OCI-LY3 (cell line): ENCODE measurements at regions not wholly inside any gene's neighbourhood (a gene's known extent, or its start where the extent isn't known, plus 50 kb on each side); places are given as distances from the start of the nearest gene placed in this dataset.
A peak's percentile ranks its signal among the peaks of the same experiment; 100 is the strongest.

Experiments used
- H2AFZ ChIP-seq: fragments of 200-600, 300-600 bp; shearing (Covaris generic); 2 replicates; pipeline ENCODE4 v1.6.0; 2014; ENCODE audit warnings: antibody characterized with exemption, low read depth, low read length
- H3K27ac ChIP-seq: fragments of 200-600, 300-600 bp; sonication (generic); 2 replicates; pipeline ENCODE4 v1.5.1; 2014; ENCODE audit warnings: mild to moderate bottlenecking, low read length, moderate library complexity, mixed read lengths
- H3K27me3 ChIP-seq: fragments of 200-600, 300-600 bp; sonication (generic); 2 replicates; pipeline ENCODE4 v1.6.1; 2014; ENCODE audit warnings: low read depth, low read length, mixed read lengths
- H3K36me3 ChIP-seq: fragments of 200-600, 300-600 bp; sonication (generic); replicated peaks from 2 replicates; pipeline ENCODE3; 2014; ENCODE audit warnings: low read depth, low read length, mixed read lengths
- H3K4me1 ChIP-seq: fragments of 300-600, 200-600 bp; sonication (generic); 2 replicates; pipeline ENCODE4 v1.6.1; 2014; ENCODE audit warnings: low read length, mixed read lengths
- H3K4me2 ChIP-seq: fragments of 200-600, 300-600 bp; sonication (generic); 2 replicates; pipeline ENCODE4 v1.6.1; 2014; ENCODE audit warnings: low read length, mixed read lengths
- H3K4me3 ChIP-seq: fragments of 300-600, 200-600 bp; sonication (generic); 2 replicates; pipeline ENCODE4 v1.5.1; 2014; ENCODE audit warnings: antibody characterized with exemption, mild to moderate bottlenecking, low read length, moderate library complexity
- H3K79me2 ChIP-seq: fragments of 300-600, 200-600 bp; shearing (Covaris generic); 2 replicates; pipeline ENCODE4 v1.6.1; 2014; ENCODE audit warnings: mild to moderate bottlenecking, low read length, mixed read lengths
- H3K9ac ChIP-seq: fragments of 300-600, 200-600 bp; shearing (Covaris generic); 2 replicates; pipeline ENCODE4 v1.6.0; 2014; ENCODE audit warnings: mild to moderate bottlenecking, low read length, moderate library complexity
- H3K9me3 ChIP-seq: fragments of 200-600, 300-600 bp; shearing (Covaris generic); 2 replicates; pipeline ENCODE4 v1.6.1; 2014; ENCODE audit warnings: low read length, mixed read lengths; ENCODE audit not compliant: insufficient read depth
- H4K20me1 ChIP-seq: fragments of 200-600, 300-600 bp; sonication (generic); 2 replicates; pipeline ENCODE4 v1.6.1; 2016; ENCODE audit warnings: low read length, mixed read lengths; ENCODE audit not compliant: insufficient read depth
- CTCF ChIP-seq: fragments of 200-600, 300-600 bp; sonication (generic); IDR thresholded peaks from 2 replicates; pipeline ENCODE4 v1.5.1; 2014; ENCODE audit warnings: antibody characterized with exemption, low read length, low read depth
- EZH2phosphoT487 ChIP-seq: fragments of 200-600 bp; shearing (Covaris generic); IDR thresholded peaks from 2 replicates; pipeline ENCODE4 v1.6.1; 2018; ENCODE audit warnings: antibody characterized with exemption, mixed run types, low read depth

DNA sequence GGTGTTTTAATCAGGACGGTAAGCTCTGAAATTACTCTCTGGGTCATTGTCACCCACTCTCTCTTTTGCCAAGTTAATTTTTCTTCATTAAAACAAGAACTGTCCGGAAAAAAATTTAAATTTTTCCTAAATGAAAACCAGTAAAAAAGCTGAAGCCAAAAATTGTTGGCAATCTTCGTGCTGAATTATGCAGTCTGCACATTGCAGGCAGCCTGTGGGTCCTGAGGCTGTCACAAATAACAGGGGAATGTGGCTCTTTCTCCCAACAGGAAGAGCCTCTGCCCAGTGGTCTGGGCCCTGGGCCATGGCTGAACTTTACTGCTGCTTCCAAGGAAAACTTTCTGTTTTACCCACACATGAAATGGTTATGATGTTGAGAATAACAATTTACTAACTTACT, 153.9 kb upstream of the SPAG17 start:
- Histone ChIP-seq H2AFZ (no peak overlapping the region), H3K36me3 (no peaks in the 10 kb centered on the region), H3K79me2 (no peaks in the 10 kb centered on the region), H3K4me2 (no peak overlapping the region), H3K27me3 (no peaks in the 10 kb centered on the region), H3K9me3 (no peaks in the 10 kb centered on the region), H3K4me1 (peaks cover 32% of the 10 kb centered on the region), H4K20me1 (no peaks in the 10 kb centered on the region), H3K9ac (no peak overlapping the region), H3K27ac (no peak overlapping the region), H3K4me3 (no peak overlapping the region)
- TF ChIP-seq CTCF: no peak
- no peak for TF ChIP-seq EZH2phosphoT487

DNA sequence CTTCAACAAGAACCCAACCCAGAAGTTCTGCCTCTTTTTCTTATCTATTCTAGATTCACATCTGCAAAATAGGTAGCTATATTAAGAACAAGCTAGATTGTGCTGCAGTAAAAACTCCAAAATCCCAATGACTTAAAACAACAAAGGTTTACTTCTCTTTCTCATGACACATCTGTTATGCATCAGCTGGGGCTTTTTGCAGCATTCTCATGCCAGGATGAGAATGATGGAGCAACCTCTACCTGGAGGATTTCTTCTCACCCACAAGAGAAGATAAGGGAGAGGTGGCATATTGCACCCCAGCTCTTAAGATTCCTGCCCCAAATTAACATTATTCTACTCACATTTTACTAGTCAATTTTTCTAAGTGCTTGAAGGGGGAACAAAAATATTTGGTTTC, 152.3 kb upstream of the SPAG17 start:
- no peak overlapping the region for H3K4me2 ChIP-seq
- H3K4me1 ChIP-seq: peaks cover 41% of the 10 kb centered on the region
- no peak overlapping the region for H3K27ac ChIP-seq
- no peaks in the 10 kb centered on the region for H3K9me3 ChIP-seq
- H3K79me2 ChIP-seq: no peaks in the 10 kb centered on the region
- H4K20me1 ChIP-seq: no peaks in the 10 kb centered on the region
- H2AFZ ChIP-seq: no peak overlapping the region
- no peak for TF ChIP-seq CTCF
- TF ChIP-seq EZH2phosphoT487: no peak
- H3K27me3 ChIP-seq: no peaks in the 10 kb centered on the region
- no peak overlapping the region for H3K9ac ChIP-seq
- no peaks in the 10 kb centered on the region for H3K36me3 ChIP-seq
- H3K4me3 ChIP-seq: no peak overlapping the region

DNA sequence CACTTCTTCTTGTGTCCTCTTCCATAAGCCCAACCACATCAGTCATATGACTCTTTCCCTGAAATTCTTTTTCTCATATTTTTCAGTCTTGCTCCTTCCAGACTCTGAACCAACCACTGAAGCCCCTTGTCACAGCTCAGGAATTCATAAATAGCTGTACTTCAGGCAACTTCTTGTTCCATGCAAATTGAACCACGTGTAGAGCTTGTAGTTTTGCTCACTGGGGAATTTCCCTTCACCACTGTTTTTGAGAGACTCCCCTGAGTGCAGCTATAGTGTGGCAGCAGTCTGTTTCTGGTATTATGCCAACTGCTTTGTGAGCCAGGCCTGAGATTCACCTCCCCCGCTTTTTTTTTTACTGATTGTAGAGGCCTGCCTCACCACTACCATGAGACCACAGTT, 150.3 kb upstream of the SPAG17 start:
- Histone ChIP-seq H3K4me1 (peaks cover 41% of the 10 kb centered on the region), H3K36me3 (no peaks in the 10 kb centered on the region), H4K20me1 (no peaks in the 10 kb centered on the region), H3K4me2 (peak overlapping the region; percentile 45), H2AFZ (0 out of 2 replicates have a peak overlapping the region, but pooled peaks have one; percentile 79), H3K4me3 (no peak overlapping the region), H3K9me3 (no peaks in the 10 kb centered on the region), H3K9ac (peak overlapping the region; percentile 35; the same call in 1 of the 2 replicates), H3K27ac (peak overlapping the region; percentile 59), H3K27me3 (no peaks in the 10 kb centered on the region), H3K79me2 (no peaks in the 10 kb centered on the region)
- no peak for TF ChIP-seq CTCF
- no peak for TF ChIP-seq EZH2phosphoT487

DNA sequence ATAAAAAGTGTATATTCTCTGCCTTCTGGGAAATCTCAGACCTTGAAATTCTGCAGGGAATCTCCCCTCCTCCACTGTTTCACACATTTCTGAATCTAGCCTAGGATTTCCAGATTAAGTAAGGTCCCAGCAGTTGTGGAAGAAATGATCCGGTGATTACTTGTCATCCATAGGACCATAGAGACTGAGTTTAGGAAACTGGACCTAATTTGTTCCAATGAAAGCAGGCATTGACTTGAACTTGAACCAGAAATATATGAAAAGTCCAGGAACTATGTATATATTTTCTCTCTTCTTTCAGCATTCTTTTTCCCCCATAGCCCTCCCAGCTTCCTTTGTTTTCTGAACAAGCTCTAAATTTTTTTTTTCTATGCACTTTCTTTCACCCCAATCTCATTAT, 149.5 kb upstream of the SPAG17 start:
- no peak overlapping the region for H3K4me3 ChIP-seq
- no peak overlapping the region for H3K9ac ChIP-seq
- H3K4me1 ChIP-seq: peaks cover 41% of the 10 kb centered on the region
- H3K36me3 ChIP-seq: no peaks in the 10 kb centered on the region
- TF ChIP-seq EZH2phosphoT487: no peak
- no peak for TF ChIP-seq CTCF
- H2AFZ ChIP-seq: no peak overlapping the region
- no peak overlapping the region for H3K27ac ChIP-seq
- no peak overlapping the region for H3K4me2 ChIP-seq
- no peaks in the 10 kb centered on the region for H3K79me2 ChIP-seq
- no peaks in the 10 kb centered on the region for H4K20me1 ChIP-seq
- H3K27me3 ChIP-seq: no peaks in the 10 kb centered on the region
- no peaks in the 10 kb centered on the region for H3K9me3 ChIP-seq
